T1000 (cell line): ENCODE measurements at regions not wholly inside any gene's neighbourhood (a gene's known extent, or its start where the extent isn't known, plus 50 kb on each side); places are given as distances from the start of the nearest gene placed in this dataset.

Experiments used
- DNase-seq: peaks from one replicate; lab custom pipeline; 2025; ENCODE audit warnings: mixed read lengths; lab: John Stamatoyannopoulos, UW

DNA sequence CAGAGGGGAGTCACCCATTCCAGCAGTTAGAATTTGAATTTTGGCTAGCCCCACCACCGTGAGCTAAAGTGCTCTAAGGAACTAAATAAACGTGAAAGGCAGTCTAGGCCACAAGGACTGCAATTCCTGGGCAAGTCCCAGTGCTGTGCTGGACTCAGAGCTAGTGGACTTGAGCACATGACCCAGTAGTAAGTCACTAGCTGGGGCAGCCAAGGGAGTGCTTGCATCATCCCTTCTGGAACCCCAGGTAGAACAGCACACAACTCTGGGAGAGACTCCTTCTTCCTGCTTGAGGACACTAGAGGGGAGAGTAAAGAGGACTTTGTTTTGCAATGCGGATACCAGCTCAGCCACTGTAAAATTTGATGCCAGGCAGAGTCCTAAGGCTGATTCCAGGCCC lies 672.2 kb downstream of the CPS1 start:
- DNase-seq, result no peak

DNA sequence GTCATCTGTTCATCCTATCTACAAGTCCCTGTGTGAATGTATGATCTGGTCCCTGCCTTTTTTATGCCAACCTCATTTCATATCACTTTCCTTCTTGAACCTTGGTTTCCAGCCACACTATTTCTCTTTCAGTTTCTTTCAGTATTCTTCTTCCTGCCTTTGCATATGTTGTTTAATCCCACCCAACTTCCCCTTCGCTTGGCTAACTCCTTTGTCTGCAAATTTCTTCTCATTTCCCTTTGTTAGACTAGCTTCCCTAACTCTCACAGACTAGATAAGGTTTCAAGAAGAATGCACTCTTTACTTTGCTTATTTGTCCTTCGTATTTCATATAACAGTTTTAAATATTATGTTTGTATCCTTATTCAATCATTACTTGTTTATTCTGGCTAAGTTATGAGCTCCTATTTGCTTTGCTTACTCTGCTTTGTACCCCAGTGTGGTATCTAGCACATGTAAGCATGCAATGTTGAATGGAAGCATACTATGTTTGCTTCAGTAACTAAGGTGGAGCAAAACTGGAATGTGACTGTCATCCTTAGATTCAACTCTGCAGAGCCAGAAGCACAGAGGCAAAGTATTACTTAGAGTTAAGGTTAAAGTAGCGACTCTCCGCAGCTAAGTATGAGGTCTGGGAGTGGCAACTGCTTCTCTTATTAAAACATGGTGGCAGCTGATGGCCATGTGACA lies 681.3 kb downstream of the CPS1 start:
- no peak for DNase-seq

DNA sequence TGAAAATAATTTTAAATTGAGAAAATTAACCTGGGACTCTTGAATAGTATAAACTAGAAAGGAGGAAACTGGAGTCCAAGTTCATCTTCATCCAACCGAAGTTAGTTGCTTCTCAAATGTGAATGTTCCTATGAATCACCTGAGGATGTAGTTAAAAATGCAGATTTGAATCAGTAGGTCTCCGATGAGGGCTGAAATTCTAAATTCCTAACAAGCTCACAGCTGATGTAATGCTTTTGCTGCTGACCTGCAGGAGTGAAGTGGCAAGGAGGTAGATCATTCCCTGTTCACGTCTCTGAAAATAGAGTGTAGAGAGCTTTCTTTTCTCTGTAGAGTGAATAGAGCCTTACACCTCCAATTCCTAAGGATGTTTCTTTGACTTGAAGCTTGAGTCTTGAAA lies 685.5 kb downstream of the CPS1 start:
- no peak for DNase-seq

DNA sequence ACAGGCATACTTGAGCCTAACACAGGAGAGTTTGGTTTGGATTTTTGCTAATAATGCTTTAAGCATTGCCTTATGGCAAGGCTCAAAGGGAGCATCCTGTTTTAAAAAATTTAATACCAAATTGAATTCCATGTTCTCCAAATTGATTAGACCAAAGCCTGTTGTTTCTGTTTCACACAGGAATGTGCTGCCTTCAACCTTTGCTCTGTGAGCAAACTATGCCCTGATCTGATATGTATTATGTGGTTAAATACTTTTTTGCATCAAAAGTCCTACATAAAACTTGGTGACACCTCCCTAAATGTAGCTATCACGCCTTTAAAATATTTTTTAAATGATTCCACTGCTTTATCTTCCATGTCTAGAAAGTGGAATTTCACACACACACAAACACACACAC lies 691.4 kb downstream of the CPS1 start:
- no peak for DNase-seq

DNA sequence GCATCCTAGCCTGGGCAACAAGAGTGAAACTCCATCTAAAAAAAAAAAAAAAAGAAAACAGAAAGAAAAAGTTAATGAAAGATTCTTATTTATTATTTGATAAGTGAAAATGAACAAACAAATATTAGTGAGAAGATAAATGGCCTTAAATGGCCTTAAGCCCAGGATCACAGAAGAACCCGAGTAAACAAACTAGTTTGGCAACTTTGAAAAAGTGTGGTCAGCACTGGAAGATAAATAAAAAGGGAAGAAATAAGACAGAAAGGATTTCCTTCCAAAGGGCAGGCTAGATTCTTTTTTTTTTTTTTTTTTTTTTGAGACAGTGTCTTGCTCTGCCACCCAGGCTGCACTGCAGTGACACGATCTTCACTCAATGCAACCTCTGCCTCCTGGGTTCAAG lies 692.4 kb downstream of the CPS1 start:
- no peak for DNase-seq

DNA sequence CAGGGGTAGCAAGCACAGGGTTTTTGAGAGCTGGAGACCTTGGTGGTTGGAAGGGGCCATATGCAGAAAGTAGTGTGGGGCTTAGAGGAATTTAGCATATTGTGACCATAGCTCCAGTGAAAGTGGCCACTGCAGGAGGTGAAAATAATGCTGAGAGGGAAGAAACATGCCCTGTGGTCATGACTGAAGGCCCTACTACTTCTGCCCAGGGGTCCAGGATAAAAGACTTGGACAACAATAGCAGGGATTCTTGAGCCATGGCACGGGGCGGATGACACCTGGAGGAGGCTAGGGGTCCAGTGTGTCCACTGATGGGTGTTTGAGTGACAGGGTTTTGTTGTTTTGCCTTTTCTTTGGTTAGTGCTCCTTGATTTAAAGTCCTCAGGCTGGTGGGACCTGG lies 694.6 kb downstream of the CPS1 start:
- DNase-seq, result no peak

DNA sequence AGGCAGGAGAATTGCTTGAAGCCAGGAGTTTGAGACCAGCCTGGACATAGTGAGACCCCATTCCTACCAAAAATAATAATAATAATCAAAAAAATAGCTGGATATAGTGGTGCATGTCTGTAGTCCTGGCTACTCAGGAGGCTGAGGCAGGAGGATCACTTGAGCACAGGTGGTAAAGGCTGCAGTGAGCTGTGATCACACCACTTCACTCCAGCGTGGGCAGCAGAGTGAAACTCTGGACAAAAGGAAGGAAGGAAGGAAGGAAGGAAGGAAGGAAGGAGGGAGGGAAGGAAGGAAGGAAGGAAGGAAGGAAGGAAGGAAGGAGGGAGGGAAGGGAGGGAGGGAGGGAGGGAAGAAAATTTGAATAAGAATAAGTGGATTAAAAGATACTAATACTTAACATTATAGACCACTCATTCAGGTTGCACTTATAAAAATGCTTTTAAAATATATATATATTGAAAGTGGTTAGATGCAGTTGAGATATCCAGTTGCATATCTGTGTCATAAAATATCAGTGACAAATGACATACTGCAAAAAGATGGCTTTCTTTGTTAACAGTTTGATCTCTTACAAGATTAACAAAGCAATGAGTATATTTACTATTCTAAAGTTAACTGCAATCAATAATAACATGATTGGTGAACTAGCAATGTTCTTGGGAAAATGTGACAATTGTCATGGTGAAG lies 702.4 kb downstream of the CPS1 start:
- DNase-seq, result no peak

DNA sequence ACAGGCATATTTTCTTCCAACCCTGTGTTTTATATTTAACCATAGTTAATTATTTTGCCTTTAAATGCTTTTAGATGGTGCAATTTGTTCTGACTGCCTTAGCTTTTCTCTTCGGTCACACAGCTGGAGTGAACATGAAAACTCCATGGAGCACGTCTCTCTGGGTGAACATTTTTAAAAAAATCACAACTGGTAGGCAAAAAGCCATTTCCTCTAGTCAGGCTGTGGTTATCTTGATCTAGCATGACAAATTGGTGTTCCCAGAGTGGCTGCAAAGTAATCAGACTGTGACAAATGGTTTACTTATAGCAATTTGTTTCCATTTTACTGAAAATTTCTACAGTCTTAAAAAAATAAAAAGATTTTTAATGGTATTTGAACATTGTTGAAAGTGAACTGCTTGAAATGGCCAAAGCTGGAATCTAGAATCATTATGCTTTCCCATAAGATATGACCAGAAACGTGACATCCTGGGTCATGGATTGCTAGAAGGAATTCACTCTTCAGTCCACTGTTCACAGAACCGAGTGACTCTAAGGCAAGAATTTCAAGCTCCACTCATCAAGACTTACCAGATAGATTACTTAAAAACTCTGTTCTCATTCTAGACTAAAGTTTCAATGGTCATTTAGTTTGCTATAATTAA lies 703.6 kb downstream of the CPS1 start:
- no peak for DNase-seq

DNA sequence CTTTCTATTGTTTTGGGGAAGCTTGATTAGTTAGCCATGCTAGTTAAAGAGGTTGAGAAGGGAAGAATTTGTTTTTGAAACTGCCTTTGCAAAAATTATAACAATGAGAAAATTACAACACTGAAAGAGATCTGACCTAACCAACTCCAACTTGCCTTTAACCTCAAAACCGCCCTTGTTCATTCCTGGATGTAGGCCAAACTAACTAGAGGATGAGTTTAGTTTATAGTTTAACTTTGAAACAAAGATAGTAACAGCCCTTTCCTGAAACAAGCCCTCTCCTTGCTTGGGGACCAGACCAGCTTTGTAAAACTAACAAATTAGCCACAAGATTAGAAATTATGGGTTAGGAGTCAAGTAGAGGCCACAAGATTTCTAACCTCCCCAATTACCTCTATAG lies 713.9 kb downstream of the CPS1 start:
- DNase-seq, result no peak

DNA sequence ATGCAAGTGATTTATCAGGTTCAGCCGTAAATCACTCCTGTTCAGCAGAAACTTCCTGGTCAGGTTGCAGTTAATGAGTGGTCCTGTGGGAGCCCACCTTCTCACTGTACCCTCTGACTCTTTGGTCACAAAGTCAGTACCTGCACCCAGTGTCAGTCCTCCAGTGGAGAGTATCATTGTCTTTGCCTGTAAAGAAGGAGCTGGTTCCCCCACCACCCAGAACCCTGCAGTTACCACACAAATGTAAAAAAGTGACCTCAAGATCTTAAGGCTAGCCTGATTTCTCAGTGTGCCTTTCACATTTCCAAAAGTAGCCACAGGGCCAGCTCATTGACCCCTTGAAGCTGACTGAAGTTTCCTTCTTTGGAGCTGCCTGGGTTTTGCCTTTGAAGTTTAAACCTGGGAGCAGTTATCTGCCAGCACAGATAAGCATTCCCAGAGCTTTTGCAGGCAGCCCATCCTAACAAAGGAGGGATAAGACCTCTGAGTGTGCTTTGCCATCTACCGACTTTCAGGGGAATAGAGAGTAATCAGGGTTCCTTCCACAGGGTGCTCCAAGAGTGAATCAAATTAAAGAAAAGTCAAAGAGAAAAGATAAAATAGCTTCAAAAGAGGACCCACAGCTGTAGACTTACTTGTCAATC lies 725.2 kb downstream of the CPS1 start:
- DNase-seq, result no peak

DNA sequence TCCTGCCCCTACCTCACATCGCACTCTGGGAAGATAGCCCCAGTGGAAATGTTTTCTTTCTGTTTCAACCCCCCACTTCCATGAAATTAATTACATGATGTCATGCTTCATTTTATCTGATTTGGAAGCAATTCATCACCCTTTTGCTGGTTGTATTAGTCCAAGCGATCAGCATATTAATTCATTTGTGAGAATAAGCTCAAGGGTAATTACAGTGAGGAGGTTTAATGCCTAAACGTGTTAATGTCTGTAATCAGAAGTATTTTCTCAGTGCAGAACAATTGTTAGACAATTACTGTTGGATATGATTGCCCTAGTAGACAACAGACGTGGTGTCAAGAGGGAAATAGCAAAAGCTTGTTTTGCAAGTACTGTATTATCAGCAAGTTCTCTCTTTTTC lies 746.3 kb downstream of the CPS1 start:
- DNase-seq, result no peak

DNA sequence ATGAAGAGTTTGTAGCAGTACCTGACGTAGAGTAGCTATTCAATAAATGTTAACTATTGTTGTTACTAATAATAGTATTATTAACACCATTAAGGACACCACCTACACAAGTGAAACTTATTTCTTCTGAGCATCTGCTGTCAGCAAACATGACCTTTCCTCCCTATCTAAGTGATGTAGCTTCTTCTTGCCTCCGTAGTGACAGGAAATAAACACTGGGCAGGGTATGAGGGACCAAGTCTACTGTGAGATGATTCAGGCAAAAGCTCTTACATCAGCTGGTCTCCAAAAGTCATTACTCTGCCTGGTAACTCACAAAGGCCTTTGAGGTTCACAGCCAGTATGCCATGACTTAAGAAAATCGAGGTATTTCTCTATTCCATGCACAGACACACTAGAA lies 750.5 kb downstream of the CPS1 start:
- DNase-seq, result no peak
